ENCODE measurements at regions not wholly inside any gene's neighbourhood (a gene's known extent, or its start where the extent isn't known, plus 50 kb on each side); places are given as distances from the start of the nearest gene placed in this dataset.

DNA sequence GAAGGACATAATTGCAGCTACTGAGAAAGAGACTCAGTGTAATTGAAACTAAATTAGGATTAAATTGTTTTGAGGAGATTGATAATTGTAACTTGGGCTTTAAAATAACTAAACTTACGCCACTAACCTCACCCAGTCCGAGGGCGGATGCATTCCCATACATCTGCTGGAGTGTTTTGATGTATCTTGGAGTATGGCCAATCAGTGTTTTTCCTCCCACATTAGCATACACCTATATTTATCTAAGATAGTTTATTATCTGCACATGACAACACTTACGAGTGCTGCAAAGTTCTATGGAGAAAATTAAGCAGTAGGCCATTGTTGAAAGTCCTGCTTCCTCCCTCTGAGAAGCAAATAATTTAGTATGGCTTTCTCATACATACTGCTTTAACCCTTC is 184.7 kb upstream of the PLEKHG7 start:
- no peak for DNase-seq (ENCODE audit: low read depth, low spot score)
- Histone ChIP-seq H3K9ac (ENCODE audit: insufficient read length) (no peak overlapping the region), H3K9me3 (ENCODE audit: low read depth, low read length) (no peaks in the 10 kb centered on the region), H3K36me3 (ENCODE audit: insufficient read depth, low read length) (no peaks in the 10 kb centered on the region), H3K27ac (no peak overlapping the region), H3K4me3 (no peak overlapping the region)
- no peak for TF ChIP-seq EZH2 (IDR thresholded peaks at IDR 0.05)
- no peak for TF ChIP-seq FOXP2 (optimal IDR thresholded peaks at IDR 0.05; ENCODE audit: control extremely low read depth, extremely low read length, insufficient read depth)

DNA sequence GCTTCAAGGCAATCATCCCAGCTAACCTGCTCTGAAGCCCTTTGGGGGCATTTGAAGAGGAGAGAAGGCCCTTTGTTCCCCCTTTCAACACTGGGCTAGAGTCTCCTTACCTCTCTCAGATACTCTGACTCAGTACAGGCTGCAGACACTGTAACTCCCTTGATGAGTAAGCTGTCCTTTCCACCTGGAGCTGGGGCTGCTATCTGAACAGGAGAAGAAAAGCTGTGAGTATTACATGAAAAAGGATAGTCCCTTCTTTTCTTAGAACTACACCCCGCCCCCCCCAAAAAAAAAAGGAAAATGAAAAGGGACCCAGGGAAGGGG is 186.6 kb upstream of the PLEKHG7 start:
- Histone ChIP-seq H3K27ac (no peak overlapping the region), H3K36me3 (ENCODE audit: insufficient read depth, low read length) (no peaks in the 10 kb centered on the region), H3K9me3 (ENCODE audit: low read depth, low read length) (no peaks in the 10 kb centered on the region), H3K9ac (ENCODE audit: insufficient read length) (no peak overlapping the region), H3K4me3 (no peak overlapping the region)
- no peak for DNase-seq (ENCODE audit: low read depth, low spot score)
- no peak for TF ChIP-seq FOXP2 (optimal IDR thresholded peaks at IDR 0.05; ENCODE audit: control extremely low read depth, extremely low read length, insufficient read depth)
- no peak for TF ChIP-seq EZH2 (IDR thresholded peaks at IDR 0.05)
- no peak for TF ChIP-seq POLR2AphosphoS5 (IDR thresholded peaks at IDR 0.05; ENCODE audit: borderline replicate concordance, low read depth, low read length)

GRCh38 chr12:92513231-92513730 is 189.5 kb upstream of the PLEKHG7 start:
- Histone ChIP-seq H3K9ac (ENCODE audit: insufficient read length) (no peak overlapping the region), H3K36me3 (ENCODE audit: insufficient read depth, low read length) (no peaks in the 10 kb centered on the region), H3K27ac (no peak overlapping the region), H3K4me3 (no peak overlapping the region), H3K9me3 (ENCODE audit: low read depth, low read length) (no peaks in the 10 kb centered on the region)
- TF ChIP-seq POLR2AphosphoS5 (IDR thresholded peaks at IDR 0.05; ENCODE audit: borderline replicate concordance, low read depth, low read length), result no peak
- TF ChIP-seq FOXP2 (optimal IDR thresholded peaks at IDR 0.05; ENCODE audit: control extremely low read depth, extremely low read length, insufficient read depth), result no peak
- no peak for TF ChIP-seq EZH2 (IDR thresholded peaks at IDR 0.05)
- no peak for DNase-seq (ENCODE audit: low read depth, low spot score)

- no peak overlapping the region for H3K27ac ChIP-seq
- no peak overlapping the region for H3K4me3 ChIP-seq
- TF ChIP-seq FOXP2 (optimal IDR thresholded peaks at IDR 0.05; ENCODE audit: control extremely low read depth, extremely low read length, insufficient read depth) (no peak), POLR2AphosphoS5 (IDR thresholded peaks at IDR 0.05; ENCODE audit: borderline replicate concordance, low read depth, low read length) (no peak)
- no peaks in the 10 kb centered on the region for H3K36me3 ChIP-seq (ENCODE audit: insufficient read depth, low read length)
- H3K9ac ChIP-seq (ENCODE audit: insufficient read length), result no peak overlapping the region
- no peak for DNase-seq (ENCODE audit: low read depth, low spot score)
- no peaks in the 10 kb centered on the region for H3K9me3 ChIP-seq (ENCODE audit: low read depth, low read length)
Observed at GRCh38 chr12:92511786-92512185, 191.0 kb upstream of the PLEKHG7 start.

- Histone ChIP-seq H3K27ac (no peak overlapping the region), H3K9me3 (ENCODE audit: low read depth, low read length) (no peaks in the 10 kb centered on the region), H3K9ac (ENCODE audit: insufficient read length) (no peak overlapping the region), H3K36me3 (ENCODE audit: insufficient read depth, low read length) (no peaks in the 10 kb centered on the region), H3K4me3 (no peak overlapping the region)
- no peak for TF ChIP-seq POLR2AphosphoS5 (IDR thresholded peaks at IDR 0.05; ENCODE audit: borderline replicate concordance, low read depth, low read length)
- no peak for TF ChIP-seq FOXP2 (optimal IDR thresholded peaks at IDR 0.05; ENCODE audit: control extremely low read depth, extremely low read length, insufficient read depth)
- no peak for TF ChIP-seq EZH2 (IDR thresholded peaks at IDR 0.05)
- no peak for DNase-seq (ENCODE audit: low read depth, low spot score)
Observed at GRCh38 chr12:92509156-92509738, 193.5 kb upstream of the PLEKHG7 start.

DNA sequence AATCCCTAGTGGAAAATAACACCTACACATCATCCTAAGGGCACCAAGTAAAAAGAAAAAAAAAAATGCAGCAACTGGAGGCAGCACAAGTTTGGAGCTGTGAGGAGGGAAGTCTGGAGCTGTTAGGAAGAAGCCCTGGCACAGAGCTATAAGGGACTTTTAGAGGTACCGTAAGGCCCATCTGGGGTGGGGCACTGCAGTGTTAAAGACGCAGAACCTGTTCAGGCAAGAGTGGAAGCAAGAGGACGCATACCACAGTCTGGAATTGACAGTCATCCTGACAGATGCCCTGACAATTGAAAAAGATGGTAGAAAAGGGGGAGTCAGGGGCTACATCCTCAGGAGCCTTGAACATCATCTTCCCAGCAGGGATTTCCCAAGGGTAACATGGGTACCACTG is 195.9 kb upstream of the PLEKHG7 start:
- Histone ChIP-seq H3K9ac (ENCODE audit: insufficient read length) (no peak overlapping the region), H3K4me3 (no peak overlapping the region), H3K36me3 (ENCODE audit: insufficient read depth, low read length) (no peaks in the 10 kb centered on the region), H3K9me3 (ENCODE audit: low read depth, low read length) (no peaks in the 10 kb centered on the region), H3K27ac (no peak overlapping the region)
- no peak for DNase-seq (ENCODE audit: low read depth, low spot score)
- TF ChIP-seq EZH2 (IDR thresholded peaks at IDR 0.05) (no peak), FOXP2 (optimal IDR thresholded peaks at IDR 0.05; ENCODE audit: control extremely low read depth, extremely low read length, insufficient read depth) (no peak), POLR2AphosphoS5 (IDR thresholded peaks at IDR 0.05; ENCODE audit: borderline replicate concordance, low read depth, low read length) (no peak)

GRCh38 chr12:92506460-92506859 is 196.3 kb upstream of the PLEKHG7 start:
- TF ChIP-seq FOXP2 (optimal IDR thresholded peaks at IDR 0.05; ENCODE audit: control extremely low read depth, extremely low read length, insufficient read depth) (no peak), EZH2 (IDR thresholded peaks at IDR 0.05) (no peak), POLR2AphosphoS5 (IDR thresholded peaks at IDR 0.05; ENCODE audit: borderline replicate concordance, low read depth, low read length) (no peak)
- Histone ChIP-seq H3K36me3 (ENCODE audit: insufficient read depth, low read length) (no peaks in the 10 kb centered on the region), H3K4me3 (no peak overlapping the region), H3K9me3 (ENCODE audit: low read depth, low read length) (no peaks in the 10 kb centered on the region), H3K27ac (no peak overlapping the region), H3K9ac (ENCODE audit: insufficient read length) (no peak overlapping the region)
- no peak for DNase-seq (ENCODE audit: low read depth, low spot score)

DNA sequence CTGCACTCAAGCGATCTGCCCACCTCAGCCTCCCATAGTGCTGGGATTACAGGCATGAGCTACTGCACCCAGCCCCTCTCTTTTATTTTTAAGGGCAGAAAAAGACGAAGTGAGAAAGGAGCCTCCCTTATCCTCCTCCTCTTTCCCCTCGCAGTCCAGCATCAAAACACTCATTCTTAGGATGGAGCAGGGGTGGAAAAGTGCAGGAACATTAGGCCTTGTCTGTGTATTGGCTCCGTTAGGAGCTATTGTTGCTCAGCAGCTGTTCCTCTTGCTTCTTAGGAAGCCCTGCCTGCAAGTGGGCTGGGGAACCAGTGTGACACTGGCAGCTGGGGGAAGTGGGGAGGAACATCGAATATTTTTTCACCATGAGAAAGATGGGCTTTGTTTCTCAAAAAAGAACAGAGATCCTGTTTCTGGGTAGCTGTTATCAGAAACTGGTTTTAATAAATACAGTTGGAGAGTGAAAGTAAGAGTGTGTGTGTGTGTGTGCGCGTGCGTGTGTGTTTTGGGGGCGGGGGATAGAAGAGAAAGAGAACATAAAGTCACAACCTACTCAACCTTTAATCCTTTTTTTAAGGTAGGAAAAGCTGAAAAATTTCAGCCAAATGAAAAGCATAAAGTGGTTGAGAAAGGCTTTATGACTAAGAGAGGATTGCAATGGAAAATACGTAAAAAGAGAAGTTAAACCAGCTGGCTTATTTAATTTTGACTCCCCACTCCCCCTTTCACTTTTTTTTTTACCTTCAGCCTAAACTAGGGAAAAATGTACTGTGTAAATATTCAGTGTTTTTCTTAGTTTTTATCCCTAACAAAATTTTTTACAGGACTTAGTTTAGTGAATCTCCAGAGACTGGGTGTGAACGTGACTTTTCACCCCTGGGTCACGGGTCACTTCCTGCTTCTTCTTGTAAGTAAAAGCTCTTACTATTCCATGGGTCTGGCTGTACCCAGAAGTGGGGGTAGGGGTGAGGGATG is 197.2 kb upstream of the PLEKHG7 start:
- no peak for DNase-seq (ENCODE audit: low read depth, low spot score)
- no peak overlapping the region for H3K9ac ChIP-seq (ENCODE audit: insufficient read length)
- H3K36me3 ChIP-seq (ENCODE audit: insufficient read depth, low read length), result no peaks in the 10 kb centered on the region
- H3K27ac ChIP-seq, result no peak overlapping the region
- H3K4me3 ChIP-seq, result no peak overlapping the region
- no peaks in the 10 kb centered on the region for H3K9me3 ChIP-seq (ENCODE audit: low read depth, low read length)
- no peak for TF ChIP-seq EZH2 (IDR thresholded peaks at IDR 0.05)
- TF ChIP-seq FOXP2 (optimal IDR thresholded peaks at IDR 0.05; ENCODE audit: control extremely low read depth, extremely low read length, insufficient read depth), result no peak
- no peak for TF ChIP-seq POLR2AphosphoS5 (IDR thresholded peaks at IDR 0.05; ENCODE audit: borderline replicate concordance, low read depth, low read length)
